HEK293 (cell line): ENCODE measurements at regions not wholly inside any gene's neighbourhood (a gene's known extent, or its start where the extent isn't known, plus 50 kb on each side); places are given as distances from the start of the nearest gene placed in this dataset.
"Not testable (repeated sequence)": the region's sequence is repeated elsewhere in the genome, so short reads cannot be mapped to it uniquely, and the experiment has no call there.

Experiments used
- CTCF ChIA-PET: fragments of 350-600 bp; formaldehyde crosslinking; extraction: SDS; loops from one replicate; lab custom pipeline; 2021; ENCODE audit warnings: antibody characterized with exemption; lab: Yijun Ruan, JAX
- POLR2A ChIA-PET: fragments of 300-600 bp; formaldehyde crosslinking; extraction: SDS; loops from one replicate; lab custom pipeline; 2020; ENCODE audit warnings: antibody characterized with exemption, inconsistent platforms; lab: Yijun Ruan, JAX
- H3K27ac ChIP-seq: fragments of 200-500 bp; sonication (Bioruptor generic); 2 replicates; pipeline ENCODE4 v1.5.1; 2014; ENCODE audit warnings: low read depth, low read length, control low read depth, inconsistent platforms; ENCODE audit errors: extremely low read depth
- H3K36me3 ChIP-seq, 2 experiments: fragments of 200-500 bp in 1 of 2; sonication (Bioruptor generic) in 1 of 2; 1 replicate in 1 of 2; 2 replicates in 1 of 2; pipeline ENCODE4 v1.5.1; 2014 to 2017; ENCODE audit warnings: inconsistent platforms in 2 of 2, low read length in 2 of 2; ENCODE audit not compliant: control insufficient read depth in 2 of 2, insufficient read depth in 1 of 2
- H3K4me1 ChIP-seq: fragments of 200-500 bp; sonication (Bioruptor generic); 2 replicates; pipeline ENCODE4 v1.5.1; 2014; ENCODE audit warnings: mild to moderate bottlenecking, low read length, inconsistent platforms; ENCODE audit not compliant: control insufficient read depth, insufficient read depth
- H3K4me3 ChIP-seq: 2 replicates; pipeline ENCODE4 v1.5.1; 2011; ENCODE audit warnings: low read depth, mild to moderate bottlenecking, control low read depth, low read length, moderate library complexity
- H3K9me3 ChIP-seq: fragments of 200-500 bp; sonication (Bioruptor generic); 2 replicates; pipeline ENCODE4 v1.5.1; 2014; ENCODE audit warnings: low read depth, low read length, inconsistent platforms; ENCODE audit not compliant: control insufficient read depth, insufficient read depth
- CTCF ChIP-seq: fragments of 450-650 bp; formaldehyde crosslinking; IDR thresholded peaks from 2 replicates; pipeline ENCODE4 v1.5.1; 2016; ENCODE audit warnings: missing biosample characterization, missing genetic modification characterization
- GLIS1 ChIP-seq: fragments of 450-650 bp; formaldehyde crosslinking; IDR thresholded peaks from 2 replicates; pipeline ENCODE4 v1.5.1; 2016; ENCODE audit warnings: missing biosample characterization, missing genetic modification characterization
- MEIS1 ChIP-seq: sonication (generic); formaldehyde crosslinking; IDR thresholded peaks from 2 replicates; pipeline ENCODE4 v1.8.1; 2022; ENCODE audit warnings: missing genetic modification reagents, mild to moderate bottlenecking, borderline replicate concordance
- PATZ1 ChIP-seq: fragments of 450-650 bp; formaldehyde crosslinking; IDR thresholded peaks from 2 replicates; pipeline ENCODE4 v1.5.1; 2016; ENCODE audit warnings: missing biosample characterization, missing genetic modification characterization
- SETDB1 ChIP-seq: IDR thresholded peaks from one replicate; pipeline ENCODE4 v1.6.1; 2017; ENCODE audit warnings: mild to moderate bottlenecking, low read length, moderate library complexity, mixed read lengths; ENCODE audit not compliant: insufficient read length
- ZBTB11 ChIP-seq: fragments of 450-650 bp; formaldehyde crosslinking; conservative IDR thresholded peaks from 2 replicates; pipeline ENCODE4 v1.5.1; 2016; ENCODE audit warnings: low read depth, missing biosample characterization, missing genetic modification characterization
- ZBTB48 ChIP-seq: fragments of 450-650 bp; formaldehyde crosslinking; IDR thresholded peaks from 2 replicates; pipeline ENCODE4 v1.5.1; 2016; ENCODE audit warnings: missing biosample characterization, missing genetic modification characterization
- ZNF23 ChIP-seq: fragments of 450-650 bp; formaldehyde crosslinking; IDR thresholded peaks from 2 replicates; pipeline ENCODE4 v1.5.1; 2016; ENCODE audit warnings: missing biosample characterization, missing genetic modification characterization, borderline replicate concordance
- ZNF26 ChIP-seq: fragments of 450-650 bp; formaldehyde crosslinking; IDR thresholded peaks from 2 replicates; pipeline ENCODE4 v1.5.1; 2016; ENCODE audit warnings: missing biosample characterization, missing genetic modification characterization
- ZNF433 ChIP-seq: fragments of 450-650 bp; formaldehyde crosslinking; IDR thresholded peaks from 2 replicates; pipeline ENCODE4 v1.5.1; 2016; ENCODE audit warnings: missing biosample characterization, missing genetic modification characterization, low read depth

- ChIA-PET POLR2A (no interaction called here), CTCF (interaction anchor here (0.6 kb wide), 1 partner anchor 54 kb away, joined by 3 read pairs; no protein-coding TSS in a partner anchor)
- H3K27ac ChIP-seq, result no peak overlapping the region
- TF ChIP-seq ZBTB11 (tag by site-specific recombination), result no peak
- no peak for TF ChIP-seq ZNF433 (tag by site-specific recombination)
- TF ChIP-seq MEIS1 (CRISPR knock-in tag), result no peak
- no peak for TF ChIP-seq ZNF26 (tag by site-specific recombination)
- TF ChIP-seq GLIS1 (tag by site-specific recombination), result no peak
- TF ChIP-seq PATZ1 (tag by site-specific recombination), result no peak
- TF ChIP-seq ZBTB48, result no peak
- no peak for TF ChIP-seq CTCF (tag by site-specific recombination)
- TF ChIP-seq ZNF23 (tag by site-specific recombination), result no peak
- no peaks in the 10 kb centered on the region for H3K36me3 ChIP-seq
- H3K9me3 ChIP-seq, result no peaks in the 10 kb centered on the region
- H3K4me3 ChIP-seq, result no peak overlapping the region
- H3K4me1 ChIP-seq, result no peaks in the 10 kb centered on the region
These were observed 270.7 kb upstream of the CELF4 start for GRCh38 chr18:37836071-37836970.

GRCh38 chr18:37832010-37832695 lies 266.6 kb upstream of the CELF4 start:
- H3K4me1 ChIP-seq, H3K27ac ChIP-seq, H3K4me3 ChIP-seq, H3K9me3 ChIP-seq, CTCF ChIA-PET, POLR2A ChIA-PET, H3K36me3 ChIP-seq: not testable (repeated sequence)
- TF ChIP-seq SETDB1, result peak; percentile 51
